Astrocyte of the hippocampus (primary cell): ENCODE measurements at regions not wholly inside any gene's neighbourhood (a gene's known extent, or its start where the extent isn't known, plus 50 kb on each side); places are given as distances from the start of the nearest gene placed in this dataset.
A peak's percentile ranks its signal among the peaks of the same experiment; 100 is the strongest.
"Not testable (repeated sequence)": the region's sequence is repeated elsewhere in the genome, so short reads cannot be mapped to it uniquely, and the experiment has no call there.

ENCODE experiments used
- DNase-seq: peaks from one replicate; pipeline ENCODE4 v3.0.0; 2011; ENCODE audit warnings: low read depth, low spot score

DNA sequence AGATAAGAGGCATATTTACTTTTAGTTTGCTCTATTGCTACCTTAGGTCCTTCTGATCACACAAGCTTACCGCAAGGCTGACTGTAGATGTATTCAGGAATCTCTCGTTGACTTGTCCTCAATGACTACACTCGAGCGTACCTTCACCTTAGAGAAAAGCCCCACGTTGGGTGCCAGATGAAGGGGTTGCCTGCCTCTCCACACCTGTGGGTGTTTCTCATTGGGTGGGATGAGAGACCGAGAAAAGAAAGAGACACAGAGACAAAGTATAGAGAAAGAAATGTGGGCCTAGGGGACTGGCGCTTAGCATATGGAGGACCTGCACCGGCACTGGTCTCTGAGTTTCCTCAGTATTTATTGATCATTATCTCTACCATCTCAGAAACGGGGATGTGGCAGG, 51.8 kb downstream of the ASCL4 start:
- DNase-seq = no peak

DNA sequence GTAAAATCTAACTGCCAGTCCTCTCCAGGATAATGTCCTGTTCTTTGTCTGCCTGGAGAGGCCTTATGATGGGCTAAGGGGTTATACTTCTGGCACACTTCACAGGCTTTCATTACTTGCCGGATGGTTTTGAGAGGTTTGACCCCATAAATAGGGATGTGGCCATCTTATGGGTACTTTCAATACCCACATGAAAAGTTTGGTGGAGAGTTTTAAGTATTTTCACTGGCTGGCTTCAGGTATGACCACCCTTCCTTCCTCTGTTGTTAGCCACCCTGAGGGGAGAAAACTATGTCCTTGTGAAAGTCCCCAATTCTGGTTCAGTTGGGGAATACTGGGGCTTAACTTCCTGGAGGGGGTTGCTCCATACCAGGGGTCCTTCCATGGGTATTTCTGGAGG, 54.8 kb downstream of the ASCL4 start:
- DNase-seq = no peak

DNA sequence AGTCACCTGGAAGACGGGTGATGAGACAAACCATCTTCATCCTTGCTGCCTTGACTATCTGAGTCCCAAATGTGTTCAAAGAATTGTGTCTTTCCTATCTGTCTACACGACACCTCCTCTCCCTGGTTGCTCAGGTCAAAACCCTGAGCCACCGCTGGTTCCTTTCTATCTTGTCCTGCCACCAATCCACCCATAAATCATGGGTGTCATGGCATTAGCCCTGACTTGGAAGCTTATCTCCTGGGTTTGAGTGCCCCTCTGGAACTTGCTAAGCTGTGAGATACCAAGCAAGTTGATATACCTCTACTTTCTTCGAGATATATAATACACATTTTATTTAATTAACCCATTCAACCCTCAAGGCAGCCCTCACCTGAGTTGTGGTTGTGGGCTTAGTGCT, 57.9 kb downstream of the ASCL4 start:
- no peak for DNase-seq

DNA sequence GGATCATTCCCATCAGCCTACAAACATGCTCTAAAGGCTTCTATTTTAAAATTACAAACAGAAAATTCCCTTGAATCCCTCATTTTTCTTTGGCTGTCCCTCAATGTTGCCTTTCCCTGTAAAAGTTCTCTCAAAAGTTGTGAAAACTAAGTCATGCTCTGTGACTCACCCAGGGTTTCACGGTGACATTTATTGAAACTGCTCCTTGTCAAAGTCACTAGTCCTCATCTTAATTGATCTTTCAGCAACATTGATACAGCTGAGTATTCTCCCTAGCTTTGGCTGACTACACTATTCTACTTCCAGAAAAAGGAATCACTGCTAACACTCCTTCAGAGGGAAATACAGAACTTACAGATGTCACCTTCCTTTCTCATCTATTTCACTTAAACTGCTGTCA, 65.7 kb downstream of the ASCL4 start:
- no peak for DNase-seq

DNA sequence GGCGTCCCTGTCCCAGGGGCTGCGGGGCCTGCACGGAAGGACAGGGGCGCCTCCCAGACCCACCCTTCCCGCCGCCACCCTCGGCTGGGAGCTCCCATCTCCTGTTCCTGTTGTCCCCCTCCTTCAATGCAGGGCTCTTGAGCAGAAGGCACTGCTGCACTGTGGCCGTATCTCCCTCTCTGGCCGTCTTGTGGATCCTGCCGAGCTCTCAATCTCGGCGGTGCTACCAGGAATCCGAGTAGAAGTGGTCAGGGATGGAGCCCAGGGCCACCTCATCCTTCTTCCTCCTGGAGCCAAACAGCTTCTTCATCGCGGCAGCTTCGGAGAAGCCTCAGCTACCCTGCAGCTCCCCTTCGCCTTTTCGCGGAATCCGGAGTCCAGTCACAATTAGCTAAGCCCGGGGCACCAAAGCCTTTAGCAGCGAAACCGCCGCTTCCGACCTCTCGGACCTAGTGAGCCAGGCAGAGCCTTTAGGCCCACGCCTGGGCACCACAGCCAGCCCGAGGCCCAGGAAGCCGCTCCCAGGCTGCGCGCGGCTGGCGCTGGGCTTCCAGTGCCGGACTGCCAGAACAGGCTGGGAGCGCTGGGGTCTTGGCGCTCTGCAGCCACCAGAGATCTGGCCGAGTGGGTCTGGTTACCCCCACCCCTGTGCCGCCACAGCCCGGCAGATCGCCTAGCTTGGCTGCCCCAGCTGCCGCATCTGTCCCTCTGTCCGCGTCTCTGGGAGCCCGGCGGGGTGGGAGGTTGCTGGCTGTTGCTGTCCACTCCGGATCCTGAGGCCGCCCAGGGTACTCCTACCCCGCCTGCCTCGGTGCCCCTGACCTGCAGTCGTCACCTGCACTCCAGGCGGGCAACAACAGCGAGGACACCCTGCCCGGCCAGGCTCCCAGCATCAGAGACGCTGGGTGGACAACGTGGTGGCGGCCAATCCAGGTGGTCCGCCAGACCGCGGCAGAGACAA, 69.1 kb downstream of the ASCL4 start:
- DNase-seq = peak; percentile 35

DNA sequence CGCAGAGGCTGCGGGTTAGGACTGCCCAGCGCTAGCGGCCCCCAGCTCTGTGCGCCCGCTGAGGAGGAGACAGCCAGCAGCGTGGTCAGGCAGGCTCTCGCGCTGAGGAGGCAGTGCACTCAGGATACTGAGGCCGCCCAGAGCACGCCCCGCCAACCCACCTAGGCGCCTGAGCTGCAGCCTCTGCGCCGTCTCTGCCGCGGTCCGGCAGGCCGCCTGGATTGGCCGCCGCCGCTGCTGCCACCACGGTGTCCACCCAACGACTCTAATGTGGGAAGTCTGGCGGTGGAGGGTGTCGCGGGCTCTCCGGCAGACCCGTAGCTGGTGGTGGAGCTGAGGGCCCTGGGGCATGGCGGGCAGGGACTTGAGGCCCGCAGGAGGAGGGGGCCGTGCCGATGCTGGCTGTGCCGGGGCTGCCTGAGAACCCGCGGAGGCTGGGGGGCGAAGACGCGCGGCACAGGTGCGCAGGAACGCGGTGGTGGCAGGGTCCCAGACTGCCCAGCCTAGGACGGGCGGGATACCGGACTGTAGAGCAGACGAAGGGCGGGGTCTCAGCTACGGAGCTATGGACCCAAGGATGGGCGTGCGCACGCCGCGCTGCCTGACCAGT, 69.9 kb downstream of the ASCL4 start:
- DNase-seq = peak; percentile 34

DNA sequence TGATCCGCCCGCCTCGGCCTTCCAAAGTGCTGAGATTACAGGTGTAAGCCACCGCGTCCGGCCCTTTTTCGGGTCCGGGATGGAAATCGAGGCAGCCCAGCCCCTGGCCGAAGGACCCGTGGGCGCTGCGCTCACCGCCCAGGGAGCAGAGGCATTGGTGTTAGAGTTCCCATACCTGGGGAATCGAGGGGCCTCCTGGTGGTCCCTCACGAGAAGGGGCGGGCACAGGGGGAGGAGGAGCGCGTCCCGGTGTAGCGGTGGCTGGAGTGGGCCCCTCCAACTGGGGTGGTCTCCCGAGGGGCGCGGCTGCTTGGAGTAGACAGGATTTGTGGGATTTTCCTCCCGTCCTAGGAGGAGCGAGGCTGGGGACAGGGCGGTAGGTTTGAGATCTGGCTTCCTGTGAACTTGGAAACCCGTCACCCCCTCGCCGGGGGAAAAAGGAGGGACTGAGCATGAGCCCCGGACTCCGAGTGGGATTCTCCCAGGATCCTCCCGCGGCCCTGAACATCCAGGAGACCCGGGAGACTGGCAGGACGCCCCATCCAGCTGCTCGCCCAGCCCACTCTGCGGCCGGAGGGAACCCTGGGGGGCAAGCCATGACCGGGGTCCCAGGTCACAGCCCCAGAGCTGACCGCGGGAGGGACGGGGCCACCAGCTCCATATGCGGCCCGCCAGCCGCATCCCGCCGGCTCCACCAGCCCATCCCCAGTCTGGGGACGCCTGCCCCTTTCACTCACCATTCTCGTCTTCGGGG, 70.9 kb downstream of the ASCL4 start:
- no peak for DNase-seq

DNA sequence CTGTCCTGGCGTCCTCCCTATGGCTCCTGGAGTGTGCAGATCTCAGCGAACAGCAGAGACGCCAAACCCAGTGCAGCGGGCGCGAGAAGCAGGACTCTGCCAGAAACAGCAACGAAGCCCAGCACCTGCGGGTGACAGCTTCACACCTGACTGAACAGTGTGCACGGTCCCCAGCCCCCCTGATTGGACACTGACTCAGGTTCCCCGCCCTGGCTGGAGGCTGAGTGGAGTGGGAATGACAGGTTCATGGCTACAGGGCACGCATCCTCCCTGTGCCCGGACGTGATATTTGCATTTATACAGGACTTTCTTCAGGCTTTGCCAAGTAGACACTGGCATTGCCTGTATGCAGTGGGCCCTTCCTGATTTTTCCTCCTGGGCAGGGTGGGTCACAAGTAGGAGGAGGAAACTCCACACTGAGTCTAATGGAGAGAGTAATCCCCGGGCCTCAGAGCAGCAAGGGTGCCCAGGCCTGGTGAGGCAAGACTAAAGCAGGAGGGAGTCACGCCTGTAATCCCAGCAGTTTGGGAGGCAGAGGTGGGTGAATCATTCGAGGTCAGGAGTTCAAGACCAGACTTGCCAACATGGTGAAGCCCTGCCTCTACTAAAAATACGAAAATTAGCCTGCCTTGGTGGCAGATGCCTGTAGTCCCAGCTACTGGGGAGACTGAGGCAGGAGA, 71.6 kb downstream of the ASCL4 start:
- peak; percentile 0 for DNase-seq

DNA sequence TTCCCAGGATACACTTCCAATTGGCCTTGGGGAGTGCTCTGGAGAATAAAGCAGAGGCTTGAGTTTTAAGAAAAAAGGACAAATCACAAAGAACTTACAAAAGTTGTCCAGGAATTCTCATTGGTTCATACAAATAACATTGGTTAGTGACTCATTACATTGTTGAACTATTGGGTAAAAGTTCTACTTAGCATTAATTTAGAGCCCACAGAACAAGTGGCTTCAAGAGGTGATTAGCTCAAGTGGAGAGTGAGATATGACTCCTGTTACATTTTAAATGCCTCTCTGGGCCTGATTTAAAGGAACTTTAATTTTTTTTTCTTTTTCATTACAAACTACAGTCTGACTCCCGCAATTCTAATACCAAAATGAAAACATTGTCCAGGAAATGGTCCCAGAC, 72.9 kb downstream of the ASCL4 start:
- no peak for DNase-seq

DNA sequence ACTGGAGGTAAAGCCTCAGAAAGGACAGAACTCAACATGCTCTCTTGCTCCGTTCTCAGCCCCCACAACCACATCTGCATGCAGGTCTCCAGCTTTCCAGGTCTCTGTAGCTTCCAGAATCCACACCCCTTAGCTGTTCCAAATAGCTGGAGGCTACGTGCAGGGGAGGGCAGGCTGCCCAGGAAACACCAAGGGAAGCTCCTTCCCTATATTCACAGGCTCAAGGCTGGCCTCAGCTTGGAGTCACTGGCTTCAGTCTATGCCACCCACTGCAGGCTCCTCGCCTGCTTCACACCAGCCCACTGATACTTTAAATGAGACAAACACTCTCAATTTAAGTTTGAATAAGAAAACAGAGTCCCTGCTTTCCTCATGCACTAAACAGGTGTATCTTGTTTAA, 73.3 kb downstream of the ASCL4 start:
- DNase-seq = no peak

DNA sequence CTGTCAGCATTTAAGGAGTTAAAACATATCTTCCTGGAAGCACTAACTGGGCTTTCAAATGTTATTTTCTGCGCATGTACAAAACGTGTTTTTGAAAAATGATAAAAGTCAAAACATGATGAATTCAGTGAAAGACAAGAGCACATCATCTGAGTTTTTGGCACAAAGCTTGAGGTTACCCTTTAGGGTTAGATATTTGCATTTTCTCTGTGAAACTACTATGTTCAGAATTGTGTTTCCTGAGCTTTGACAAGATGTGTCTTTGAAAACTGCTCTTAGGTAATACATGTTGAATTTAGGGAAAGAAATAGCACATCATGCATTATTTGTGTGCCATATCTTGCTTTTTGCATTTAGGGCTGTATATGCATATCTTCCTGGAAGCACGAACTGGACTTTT, 79.0 kb downstream of the ASCL4 start:
- DNase-seq = no peak

DNA sequence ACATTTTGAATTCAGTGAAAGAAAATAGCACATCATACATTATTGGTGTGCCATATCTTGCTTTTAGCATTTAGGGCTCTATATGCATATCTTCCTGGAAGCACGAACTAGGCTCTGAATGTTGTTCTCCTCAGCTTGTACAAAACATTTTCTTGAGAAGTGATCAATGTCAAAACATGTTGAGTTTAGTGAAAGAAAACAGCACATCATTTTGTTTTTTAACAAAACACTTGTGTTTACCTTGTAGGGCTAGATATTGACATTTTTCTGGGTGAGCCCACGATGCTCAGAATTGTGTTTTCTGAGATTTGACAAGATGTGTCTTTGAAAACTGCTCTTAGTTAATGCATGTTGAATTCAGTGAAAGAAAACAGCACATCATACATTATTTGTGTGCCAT, 81.0 kb downstream of the ASCL4 start:
- DNase-seq = no peak

DNA sequence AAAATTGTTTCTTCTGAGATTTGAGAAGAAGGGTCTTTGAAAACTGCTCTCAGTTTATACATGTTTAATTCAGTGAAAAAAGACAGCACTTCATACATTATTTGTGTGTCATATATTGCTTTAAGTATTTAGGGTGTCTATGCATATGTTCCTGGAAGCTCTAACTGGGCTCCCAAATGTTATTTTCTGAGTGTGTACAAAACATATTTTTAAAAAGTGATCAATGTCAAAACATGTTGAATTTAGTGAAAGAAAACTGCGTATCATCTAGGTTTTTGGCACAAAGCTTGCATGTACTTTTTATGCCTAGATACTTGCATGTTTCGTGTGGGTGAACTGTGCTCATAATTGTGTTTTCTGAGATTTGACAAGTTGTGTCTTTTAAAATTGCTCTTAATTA, 81.6 kb downstream of the ASCL4 start:
- no peak for DNase-seq

DNA sequence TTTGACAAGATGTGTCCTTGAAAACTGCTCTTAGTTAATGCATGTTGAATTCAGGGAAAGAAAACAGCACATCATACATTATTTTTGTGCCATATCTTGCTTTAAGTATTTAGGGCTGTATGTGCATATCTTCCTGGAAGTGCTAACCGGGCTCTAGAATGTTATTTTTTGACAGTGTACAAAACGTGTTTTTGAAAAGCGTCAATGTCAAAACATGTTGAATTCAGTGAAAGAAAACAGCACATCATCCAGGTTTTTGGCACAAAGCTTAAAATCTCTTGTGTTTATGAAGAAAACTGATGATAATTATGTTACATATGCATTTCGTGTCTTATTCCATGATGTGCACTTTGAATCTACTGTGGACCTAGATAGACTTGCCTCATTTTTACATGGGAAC, 82.7 kb downstream of the ASCL4 start:
- no peak for DNase-seq

DNA sequence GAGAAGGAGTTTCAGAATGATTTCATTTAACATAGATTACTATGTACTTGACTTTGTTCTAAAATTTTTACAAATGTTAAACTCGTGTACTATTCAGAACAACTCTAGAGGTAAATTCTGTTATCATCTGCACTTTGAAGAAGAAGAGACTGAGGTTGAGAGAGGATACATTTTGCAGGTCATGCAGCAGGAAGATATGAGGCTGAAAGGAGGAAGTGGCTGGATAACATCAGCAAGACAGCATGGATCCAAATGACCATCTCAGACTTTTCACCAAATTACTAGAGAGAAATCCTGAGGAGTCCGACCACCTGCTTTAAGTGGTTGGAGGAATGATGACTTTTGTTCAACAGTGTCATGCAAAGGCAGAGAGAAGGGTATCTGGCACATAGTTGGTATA, 84.9 kb downstream of the ASCL4 start:
- DNase-seq = no peak

DNA sequence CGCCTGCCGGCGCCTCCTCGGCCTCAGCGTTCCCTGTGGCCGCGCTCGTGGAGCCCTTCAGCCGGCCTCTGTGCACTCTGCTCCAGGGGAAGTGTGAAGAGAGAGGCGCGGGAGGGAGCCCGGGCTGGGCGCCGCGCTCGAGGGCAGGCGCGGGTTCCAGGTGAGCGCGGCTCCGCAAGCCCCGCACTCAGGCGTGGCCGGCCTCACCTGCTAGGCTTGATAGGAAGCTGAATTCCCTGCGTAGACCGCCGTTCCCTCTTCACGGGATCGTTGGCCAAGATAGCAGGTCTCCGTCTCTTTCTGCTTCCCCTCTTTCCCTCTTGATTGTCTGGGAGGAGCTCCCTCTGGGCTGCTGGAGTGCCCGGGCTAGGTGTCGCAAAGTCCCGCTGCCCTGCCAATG, 89.7 kb downstream of the ASCL4 start:
- no peak for DNase-seq

DNA sequence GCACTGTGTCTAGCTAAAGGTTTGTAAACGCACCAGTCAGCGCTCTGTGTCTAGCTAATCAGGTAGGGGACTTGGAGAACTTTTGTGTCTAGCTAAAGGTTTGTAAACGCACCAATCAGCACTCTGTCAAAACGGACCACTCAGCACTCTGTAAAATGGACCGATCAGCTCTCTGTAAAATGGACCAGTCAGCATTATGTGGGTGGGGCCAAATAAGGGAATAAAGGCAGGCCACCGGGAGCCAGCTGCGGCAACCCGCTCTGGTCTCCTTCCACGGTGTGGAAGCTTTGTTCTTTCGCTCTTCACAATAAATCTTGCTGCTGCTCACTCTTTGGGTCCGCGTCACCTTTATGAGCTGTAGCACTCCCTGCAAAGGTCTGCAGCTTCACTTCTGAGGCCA, 90.2 kb downstream of the ASCL4 start:
- not testable (repeated sequence) for DNase-seq

DNA sequence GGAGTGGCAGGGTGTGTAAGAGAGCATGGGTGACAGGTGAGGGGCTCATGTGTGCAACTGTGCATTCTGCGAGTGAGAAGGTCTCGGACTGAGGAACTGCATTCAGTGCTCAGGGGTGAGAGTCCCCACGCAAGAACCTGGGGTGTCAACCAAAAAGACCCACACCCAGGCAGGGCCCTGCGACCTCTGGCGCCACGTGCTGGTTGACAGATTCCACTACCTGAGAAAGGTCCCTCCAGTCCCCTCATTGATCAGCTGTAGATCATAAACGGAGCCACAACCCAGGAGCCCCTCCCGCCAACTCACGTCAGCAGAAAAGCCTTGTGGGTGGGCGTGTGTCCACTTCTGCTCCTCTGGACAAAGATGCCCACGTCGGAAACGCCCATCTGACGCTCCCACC, 98.7 kb downstream of the ASCL4 start:
- DNase-seq = no peak

DNA sequence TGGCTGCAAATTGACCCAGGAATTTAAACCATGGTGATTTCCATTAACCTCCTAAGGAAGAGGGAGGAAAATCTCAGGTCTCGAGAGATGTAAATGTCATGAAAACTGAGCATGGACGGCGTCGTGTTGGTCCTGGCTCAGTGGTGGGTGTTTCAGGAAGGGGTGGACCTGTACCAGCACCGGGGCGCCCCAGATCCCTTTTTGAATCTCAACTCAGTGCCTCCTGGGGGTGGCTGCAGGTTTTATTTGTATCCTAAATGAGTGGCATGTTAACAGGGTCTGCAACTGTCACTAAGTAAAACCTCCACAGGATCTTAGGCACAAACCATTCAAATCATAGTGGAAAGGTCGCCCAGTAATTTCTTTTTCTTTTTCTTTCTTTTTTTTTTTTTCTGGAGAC, 101.3 kb downstream of the ASCL4 start:
- DNase-seq = no peak

DNA sequence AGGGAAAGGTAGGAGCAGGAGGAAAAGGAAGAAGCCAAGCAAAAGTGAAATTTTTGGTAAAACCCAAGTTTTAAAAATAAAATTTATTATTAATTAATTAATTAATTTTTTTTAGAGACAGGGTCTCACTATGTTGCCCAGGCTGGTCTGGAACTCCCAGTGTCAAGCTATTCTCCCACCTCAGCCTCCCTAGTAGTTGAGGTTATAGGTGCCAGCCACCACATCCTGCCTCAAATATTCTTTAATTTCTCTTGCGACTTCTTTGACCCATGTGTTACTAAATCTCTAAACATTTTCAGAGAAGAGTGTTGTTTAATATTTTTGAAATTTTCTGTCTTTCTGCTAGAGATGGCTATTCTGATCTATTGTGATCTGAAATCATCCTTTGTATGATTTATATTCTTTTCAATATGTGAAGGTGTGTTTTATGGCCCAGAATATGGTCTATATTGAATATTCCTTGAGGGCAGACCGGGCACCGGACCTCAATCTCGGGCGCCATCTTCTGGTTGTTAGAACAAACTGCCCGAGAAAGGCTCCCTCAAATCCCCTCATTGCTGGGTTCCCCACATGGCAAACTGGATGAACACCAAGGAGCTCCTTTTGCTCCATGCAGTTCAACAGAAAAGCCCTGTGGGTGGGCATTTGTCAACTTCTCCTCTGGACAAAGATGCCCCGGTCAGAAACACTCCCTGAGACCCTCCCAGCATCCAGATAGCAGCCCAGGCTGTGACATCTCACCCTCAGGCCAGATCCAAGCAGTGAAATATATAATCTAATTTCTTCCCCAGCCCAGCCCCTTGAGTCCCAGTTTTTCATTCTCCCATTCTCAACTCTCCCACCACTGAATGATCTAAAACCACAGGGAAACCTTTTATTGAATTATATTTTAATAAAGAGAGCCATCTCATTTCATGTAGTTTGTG, 110.5 kb downstream of the ASCL4 start:
- DNase-seq = peak; percentile 75

DNA sequence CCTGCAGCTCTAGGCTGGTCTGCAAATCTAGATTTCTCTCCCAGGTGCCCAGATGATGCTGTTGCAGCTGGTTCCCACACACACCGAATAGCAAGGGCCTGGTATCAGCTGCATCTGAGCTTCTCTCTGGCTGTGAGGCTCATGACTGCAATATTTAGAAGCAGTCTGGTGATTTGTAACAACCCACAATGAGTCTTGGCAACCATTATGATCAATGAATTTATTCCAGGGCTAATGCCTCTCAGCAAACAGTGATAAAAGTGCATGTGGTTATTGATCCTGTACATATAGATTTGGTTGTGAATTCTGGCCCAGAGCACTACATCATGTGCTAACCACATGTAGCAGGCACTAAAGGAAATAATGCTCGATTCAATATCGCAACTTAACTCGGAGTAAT, 114.3 kb downstream of the ASCL4 start:
- DNase-seq = no peak
